ENCODE measurements at regions not wholly inside any gene's neighbourhood (a gene's known extent, or its start where the extent isn't known, plus 50 kb on each side); places are given as distances from the start of the nearest gene placed in this dataset.
A peak's percentile ranks its signal among the peaks of the same experiment; 100 is the strongest.
"Not testable (repeated sequence)": the region's sequence is repeated elsewhere in the genome, so short reads cannot be mapped to it uniquely, and the experiment has no call there.

DNA sequence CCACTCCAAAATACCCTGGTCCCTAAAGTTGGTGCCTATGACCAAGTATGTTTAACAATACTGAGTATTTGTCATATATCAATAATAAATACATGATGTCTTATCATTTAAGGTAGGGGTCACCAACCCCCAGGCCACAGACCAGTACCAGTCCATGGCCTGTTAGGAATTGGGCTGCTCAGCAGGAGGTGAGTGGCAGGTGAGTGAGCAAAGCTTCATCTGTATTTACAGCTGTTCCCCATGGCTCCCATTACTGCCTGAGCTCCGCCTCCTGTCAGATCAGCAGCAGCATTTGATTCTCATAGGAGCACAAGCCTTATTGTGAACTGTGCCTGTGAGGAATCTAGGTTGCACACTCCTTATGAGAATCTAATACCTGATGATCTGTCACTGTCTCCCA is 126.2 kb downstream of the HNRNPD start:
- DNase-seq: no peak
- ATAC-seq: no peak

GRCh38 chr4:82247171-82247570 is 126.6 kb downstream of the HNRNPD start:
- ATAC-seq (no peak), DNase-seq (no peak)

DNA sequence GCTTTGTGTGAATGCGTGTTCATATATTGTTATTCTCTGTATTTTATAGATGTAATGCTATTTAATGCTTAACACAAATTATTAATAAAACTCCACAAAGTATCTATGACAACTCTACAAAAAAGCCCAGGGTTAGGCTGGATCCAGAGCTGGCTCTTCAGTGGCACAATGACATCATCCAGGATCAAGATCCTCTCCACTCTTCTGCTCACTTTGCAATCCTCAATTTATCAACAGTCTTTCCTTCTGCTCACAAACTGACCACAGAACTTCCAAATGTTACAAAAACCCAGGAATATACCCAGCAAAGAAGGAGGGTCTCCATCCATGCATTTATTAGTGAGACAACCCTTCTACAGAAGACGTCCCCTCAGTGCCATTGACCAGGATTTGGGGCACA is 132.3 kb downstream of the HNRNPD start:
- DNase-seq: no peak
- ATAC-seq: no peak

GRCh38 chr4:82240410-82240809 is 133.4 kb downstream of the HNRNPD start:
- ATAC-seq (no peak), DNase-seq (no peak)

GRCh38 chr4:82237142-82237541 is 136.6 kb downstream of the HNRNPD start:
- not testable (repeated sequence) for ATAC-seq, DNase-seq

DNA sequence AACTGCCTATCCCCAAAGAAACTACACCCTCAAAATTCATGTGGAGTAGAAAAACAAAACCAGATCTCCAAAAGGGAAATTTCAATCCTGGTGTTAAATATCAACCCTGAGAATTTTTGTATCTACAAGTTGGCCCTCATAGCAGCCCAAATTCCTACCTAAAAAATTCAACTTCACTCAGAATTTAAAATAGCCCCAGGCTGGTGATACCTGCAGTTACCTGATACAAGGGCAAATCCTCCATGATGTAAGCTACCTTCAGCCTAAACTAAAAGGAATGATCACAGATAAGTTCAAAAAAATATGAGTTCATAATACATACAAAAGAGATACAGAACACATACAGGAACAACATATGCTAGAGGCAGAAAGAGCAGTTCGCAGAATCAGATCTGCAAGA is 138.4 kb downstream of the HNRNPD start:
- DNase-seq (no peak), ATAC-seq (no peak)

DNA sequence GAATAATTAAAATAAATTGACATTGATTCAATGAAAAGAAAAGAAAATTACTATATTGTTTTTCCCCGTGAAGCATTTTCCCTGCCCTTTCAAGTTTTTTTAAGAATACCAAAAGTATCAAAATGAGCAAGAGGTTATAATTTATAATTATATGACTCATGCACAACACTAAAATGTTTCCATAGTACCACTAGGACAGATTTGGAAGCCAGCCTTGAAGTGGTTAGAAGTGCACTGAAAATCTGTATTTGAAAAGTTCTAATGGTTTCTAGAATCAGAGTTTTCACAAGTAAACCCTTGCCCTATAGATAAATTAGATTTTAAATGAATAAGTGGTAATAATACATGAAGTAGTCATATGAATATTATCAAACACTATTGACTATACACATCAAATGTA is 140.9 kb downstream of the HNRNPD start:
- peak; percentile 55 for ATAC-seq
- DNase-seq: no peak

- ATAC-seq (no peak), DNase-seq (no peak)
Observed at GRCh38 chr4:82231806-82232205, 142.0 kb downstream of the HNRNPD start.

DNA sequence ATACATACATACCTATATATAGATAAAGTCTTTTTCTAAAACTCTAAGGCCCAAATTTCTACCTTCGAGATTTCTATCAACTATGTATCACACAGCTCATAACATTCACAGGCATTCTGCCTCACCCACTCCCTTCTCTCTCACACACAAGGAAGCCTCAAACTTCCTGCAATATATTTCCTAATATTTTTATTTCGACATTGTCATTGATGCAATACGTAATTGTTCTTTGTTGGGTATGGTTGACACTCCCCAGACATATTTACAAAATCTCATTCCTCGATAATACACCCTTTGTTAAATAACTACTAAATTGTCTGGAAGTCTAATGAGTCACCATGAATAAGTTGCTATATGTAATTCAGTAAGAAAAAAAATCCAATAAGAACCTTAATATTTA is 143.5 kb downstream of the HNRNPD start:
- ATAC-seq: no peak
- no peak for DNase-seq

GRCh38 chr4:82225030-82225429 is 148.8 kb downstream of the HNRNPD start:
- DNase-seq: no peak
- no peak for ATAC-seq

DNA sequence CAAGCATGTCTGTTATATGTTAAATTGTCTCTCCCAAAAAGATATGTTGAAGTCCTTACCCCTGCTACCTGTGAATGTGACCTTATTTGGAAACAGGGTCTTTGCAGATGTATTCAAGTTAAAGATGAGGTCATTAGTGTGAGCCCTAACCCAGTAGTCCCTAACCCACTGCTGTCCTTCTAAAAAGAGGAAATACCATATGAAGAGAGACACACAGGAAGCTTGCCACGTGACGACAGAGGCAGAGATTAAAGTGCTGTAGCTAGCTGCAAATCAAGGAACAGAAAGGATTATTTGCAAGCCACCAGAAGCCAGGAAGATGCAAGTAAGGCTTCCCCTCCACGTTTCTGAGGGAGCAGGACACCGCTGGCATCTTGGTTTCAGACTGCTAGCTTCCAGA is 150.1 kb downstream of the HNRNPD start:
- ATAC-seq (no peak), DNase-seq (peak; percentile 26)

- DNase-seq: no peak
- ATAC-seq: no peak
Observed at GRCh38 chr4:82219346-82219745, 154.4 kb downstream of the HNRNPD start.

GRCh38 chr4:82217986-82218715 is 155.6 kb downstream of the HNRNPD start:
- no peak for DNase-seq
- ATAC-seq: no peak

DNA sequence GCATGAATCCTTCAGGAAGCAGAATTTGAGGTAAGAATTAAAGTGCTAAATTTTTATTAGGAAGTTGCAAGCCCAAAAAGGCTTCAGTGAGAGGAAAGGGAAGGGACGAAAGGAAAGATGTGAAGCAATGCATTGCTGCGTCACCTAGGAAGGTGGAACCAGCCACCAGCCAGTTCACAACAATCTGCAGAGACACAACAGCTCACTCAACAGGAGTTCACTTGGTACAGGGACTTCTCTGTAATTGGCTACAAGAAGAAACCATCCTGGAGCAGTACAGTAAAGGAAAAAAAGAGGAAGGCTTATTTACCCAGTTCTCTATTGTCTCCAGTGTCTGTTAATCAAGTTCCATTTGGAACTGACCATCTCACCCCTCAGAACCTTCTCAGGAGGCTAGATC is 157.6 kb downstream of the HNRNPD start:
- DNase-seq (no peak), ATAC-seq (no peak)

- ATAC-seq (no peak), DNase-seq (no peak)
Observed at GRCh38 chr4:82215800-82216199, 158.0 kb downstream of the HNRNPD start.

DNA sequence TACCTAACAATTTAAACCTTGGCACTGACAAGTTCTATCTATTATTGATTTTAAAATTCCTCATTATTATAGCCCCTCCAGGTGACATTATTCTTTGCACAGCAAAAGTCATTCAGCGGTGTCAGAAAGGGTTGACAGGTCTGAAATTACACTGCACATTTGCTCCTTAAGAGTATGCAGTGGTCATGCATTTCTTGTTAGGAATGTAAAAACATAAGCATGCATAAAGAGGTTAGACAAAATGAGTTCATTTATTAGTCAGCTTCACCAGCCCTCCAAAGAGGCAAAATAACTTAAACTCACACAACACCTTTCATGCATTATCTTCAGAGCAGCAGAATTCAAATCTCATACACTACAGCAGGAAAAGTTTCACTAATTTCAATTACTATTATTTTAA is 158.8 kb downstream of the HNRNPD start:
- DNase-seq (no peak), ATAC-seq (no peak)

GRCh38 chr4:82213485-82214417 is 160.0 kb downstream of the HNRNPD start:
- no peak for DNase-seq
- peak; percentile 76 for ATAC-seq

DNA sequence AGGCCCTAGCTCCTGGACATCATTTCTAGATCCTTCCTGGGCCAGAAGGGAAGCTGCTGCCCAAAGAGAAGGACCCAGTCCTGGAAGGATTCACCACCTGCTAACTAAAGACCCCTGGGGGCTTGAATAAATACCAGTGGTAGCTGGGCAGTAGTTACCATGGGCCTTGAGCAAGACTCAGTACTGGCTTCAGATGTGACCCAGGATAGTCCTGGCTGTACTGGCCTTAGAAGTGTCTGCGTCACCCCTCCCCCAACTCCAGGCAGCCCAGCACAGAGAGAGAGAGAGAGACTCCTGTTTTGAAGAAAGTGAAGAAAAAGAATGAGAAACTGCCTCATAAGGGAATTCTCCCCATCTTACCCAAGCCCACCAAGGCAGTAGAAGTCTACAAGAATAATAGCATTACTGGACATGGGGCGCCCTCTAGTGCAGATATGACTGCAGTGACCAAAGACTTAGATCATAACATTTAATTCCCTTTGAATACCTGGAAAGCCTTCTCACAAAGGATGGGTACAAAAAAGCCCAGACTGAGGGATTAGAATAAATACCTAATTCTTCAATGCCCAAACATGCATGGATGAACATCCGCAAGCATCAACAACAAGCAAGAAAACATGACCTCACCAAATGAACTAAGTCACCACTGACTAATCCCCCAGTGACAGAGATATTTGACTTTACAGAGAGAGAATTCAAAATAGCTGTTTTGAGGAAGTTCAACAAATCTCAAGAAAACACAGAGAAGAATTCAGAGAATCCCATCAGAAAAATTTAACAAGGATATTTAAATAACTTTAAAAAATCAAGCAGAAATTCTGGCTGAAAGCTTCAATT is 171.8 kb downstream of the HNRNPD start:
- ATAC-seq (no peak), DNase-seq (peak; percentile 65)

GRCh38 chr4:82201303-82201702 is 172.5 kb downstream of the HNRNPD start:
- no peak for ATAC-seq

DNA sequence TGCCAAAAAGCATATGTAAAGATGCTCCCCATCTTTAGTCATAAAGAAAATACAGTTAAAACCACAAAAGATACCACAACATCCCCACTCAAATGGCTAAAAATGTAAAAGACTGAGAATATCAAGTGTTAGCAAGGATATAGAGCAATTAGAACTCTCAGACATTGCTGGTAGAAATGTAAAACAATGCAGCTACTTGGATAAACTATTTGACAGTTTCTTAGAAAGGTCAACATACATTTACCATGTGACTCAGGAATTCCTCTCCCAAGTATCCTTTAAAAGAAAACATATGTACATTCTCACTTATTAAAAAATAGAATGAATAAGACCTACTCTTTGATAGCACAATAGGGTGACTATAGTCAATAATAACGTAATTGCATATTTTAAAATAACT is 173.7 kb downstream of the HNRNPD start:
- DNase-seq: no peak
- ATAC-seq: no peak

More at GRCh38 chr4:82201303-82201702, 172.5 kb downstream of the HNRNPD start:
- no peak for DNase-seq

DNA sequence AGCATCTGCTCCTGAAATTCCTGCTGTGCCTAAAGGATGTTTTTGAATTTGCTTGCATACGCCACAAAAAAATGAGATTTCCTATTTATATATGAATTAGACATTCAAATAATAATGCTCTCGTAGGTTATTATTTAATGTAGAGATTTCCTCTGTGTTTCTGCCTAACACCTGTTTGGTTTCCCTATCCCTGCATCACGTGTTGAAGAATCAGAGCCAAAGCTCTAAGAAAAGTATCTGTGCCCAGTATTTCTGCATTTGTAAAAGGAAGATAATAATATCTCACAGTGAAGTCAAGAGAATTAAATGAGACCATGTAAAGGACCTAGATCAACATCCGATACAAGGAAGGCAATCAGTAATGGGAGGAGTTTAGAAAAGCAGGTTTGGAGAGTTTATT is 179.5 kb downstream of the HNRNPD start:
- no peak for DNase-seq
- ATAC-seq: no peak

- DNase-seq (no peak), ATAC-seq (no peak)
Observed at GRCh38 chr4:82192017-82192673, 181.6 kb downstream of the HNRNPD start.
